ENCODE measurements at regions not wholly inside any gene's neighbourhood (a gene's known extent, or its start where the extent isn't known, plus 50 kb on each side); places are given as distances from the start of the nearest gene placed in this dataset.

- Histone ChIP-seq H3K27ac (no peak overlapping the region), H3K4me1 (no peaks in the 10 kb centered on the region)
- 79 to 90% methylated on average over 1 of the region's 1 CpG for WGBS, 2 donors
These were observed 142.6 kb downstream of the DCK start for GRCh38 chr4:71136071-71136470.

GRCh38 chr4:71138007-71138615, 144.7 kb downstream of the DCK start:
- no peak for DNase-seq (ENCODE audit: low spot score in 2 of 2)
- Histone ChIP-seq H3K27ac (no peak overlapping the region), H3K4me3 (no peak overlapping the region), H3K36me3 (no peaks in the 10 kb centered on the region), H3K27me3 (no peaks in the 10 kb centered on the region), H3K4me1 (no peaks in the 10 kb centered on the region), H3K9me3 (no peaks in the 10 kb centered on the region)
- 79 to 81% methylated on average over 4 of the region's 4 CpGs for WGBS, 2 donors
- TF ChIP-seq POLR2A (IDR thresholded peaks at IDR 0.05) = no peak
- no peak for TF ChIP-seq EP300 (IDR thresholded peaks at IDR 0.05)
- no peak for TF ChIP-seq CTCF (IDR thresholded peaks at IDR 0.05)

More at GRCh38 chr4:71136071-71136470, 142.6 kb downstream of the DCK start:
- no peak overlapping the region for H3K4me3 ChIP-seq
- DNase-seq (ENCODE audit: low spot score in 2 of 2) = no peak
- H3K9me3 ChIP-seq = no peaks in the 10 kb centered on the region
- no peaks in the 10 kb centered on the region for H3K27me3 ChIP-seq
- no peaks in the 10 kb centered on the region for H3K36me3 ChIP-seq
- TF ChIP-seq EP300 (IDR thresholded peaks at IDR 0.05) = no peak
- TF ChIP-seq POLR2A (IDR thresholded peaks at IDR 0.05) = no peak
- TF ChIP-seq CTCF (IDR thresholded peaks at IDR 0.05) = no peak

GRCh38 chr4:71140563-71140962, 147.1 kb downstream of the DCK start:
- no peak for TF ChIP-seq CTCF (IDR thresholded peaks at IDR 0.05)
- no peak for TF ChIP-seq POLR2A (IDR thresholded peaks at IDR 0.05)
- TF ChIP-seq EP300 (IDR thresholded peaks at IDR 0.05) = no peak
- H3K27ac ChIP-seq = no peak overlapping the region
- no peaks in the 10 kb centered on the region for H3K9me3 ChIP-seq
- H3K4me3 ChIP-seq = no peak overlapping the region
- H3K36me3 ChIP-seq = no peaks in the 10 kb centered on the region
- WGBS, 2 donors = 66 to 75% methylated on average over 2 of the region's 2 CpGs
- no peak for DNase-seq (ENCODE audit: low spot score in 2 of 2)
- no peaks in the 10 kb centered on the region for H3K4me1 ChIP-seq
- no peaks in the 10 kb centered on the region for H3K27me3 ChIP-seq

DNA sequence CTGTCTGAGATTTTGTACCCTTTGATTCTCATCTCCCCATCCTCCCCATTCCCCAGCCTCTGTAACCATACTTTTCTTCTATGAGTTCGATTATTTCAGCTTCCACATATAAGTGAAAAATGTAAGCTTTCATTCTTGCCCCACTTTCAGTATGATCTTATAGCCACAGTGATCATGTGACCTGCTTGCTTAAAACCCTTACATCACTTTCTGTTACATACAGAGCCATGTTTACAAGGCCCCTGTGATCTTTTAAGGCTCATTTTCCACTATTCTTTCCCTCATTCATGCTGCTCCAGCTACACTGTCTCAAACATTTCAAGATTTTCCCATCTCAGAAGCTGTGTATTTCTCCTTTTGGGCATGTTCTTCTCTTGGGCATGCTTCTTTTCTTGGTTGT, 147.7 kb downstream of the DCK start:
- TF ChIP-seq CTCF (IDR thresholded peaks at IDR 0.05) = no peak
- no peak for TF ChIP-seq POLR2A (IDR thresholded peaks at IDR 0.05)
- no peak for TF ChIP-seq EP300 (IDR thresholded peaks at IDR 0.05)
- no peaks in the 10 kb centered on the region for H3K4me1 ChIP-seq
- H3K4me3 ChIP-seq = no peak overlapping the region
- no peak for DNase-seq (ENCODE audit: low spot score in 2 of 2)
- H3K36me3 ChIP-seq = no peaks in the 10 kb centered on the region
- no peaks in the 10 kb centered on the region for H3K9me3 ChIP-seq
- no peak overlapping the region for H3K27ac ChIP-seq
- no peaks in the 10 kb centered on the region for H3K27me3 ChIP-seq
- WGBS, 2 donors = 70 to 73% methylated on average over 1 of the region's 1 CpG

GRCh38 chr4:71147261-71147660, 153.8 kb downstream of the DCK start:
- H3K9me3 ChIP-seq = peaks cover 0 to 4% (median 0%) of the 10 kb centered on the region in 4 donors
- no peak overlapping the region for H3K4me3 ChIP-seq
- no peaks in the 10 kb centered on the region for H3K27me3 ChIP-seq
- no peak overlapping the region for H3K27ac ChIP-seq
- no peaks in the 10 kb centered on the region for H3K36me3 ChIP-seq
- H3K4me1 ChIP-seq = no peaks in the 10 kb centered on the region
- no peak for TF ChIP-seq EP300 (IDR thresholded peaks at IDR 0.05)
- TF ChIP-seq CTCF (IDR thresholded peaks at IDR 0.05) = no peak
- no peak for TF ChIP-seq POLR2A (IDR thresholded peaks at IDR 0.05)
- DNase-seq (ENCODE audit: low spot score in 2 of 2) = no peak

All from tibial nerve (tissue), 4 donors.